NCI-H2029 (cell line): ENCODE measurements at regions not wholly inside any gene's neighbourhood (a gene's known extent, or its start where the extent isn't known, plus 50 kb on each side); places are given as distances from the start of the nearest gene placed in this dataset.

ENCODE experiments used
- DNase-seq: peaks from one replicate; lab custom pipeline; 2025; lab: John Stamatoyannopoulos, UW

DNA sequence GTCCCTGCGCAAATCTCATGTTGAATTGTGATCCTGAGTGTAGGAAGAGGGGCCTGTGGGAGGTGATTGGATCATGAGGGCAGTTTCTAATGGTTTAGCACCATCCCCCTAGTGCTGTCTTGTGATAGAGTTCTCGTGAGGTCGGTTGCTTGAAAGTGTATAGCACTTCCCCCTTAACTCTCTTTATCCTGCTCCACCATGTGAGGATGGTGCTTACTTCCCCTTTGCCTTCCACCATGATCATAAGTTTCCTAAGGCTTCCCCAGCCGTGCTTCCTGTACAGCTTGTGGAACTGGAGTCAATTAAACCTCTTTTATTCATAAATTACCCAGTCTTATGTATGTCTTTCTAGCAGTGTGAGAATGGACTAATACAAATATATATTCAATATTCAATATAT is 303.7 kb upstream of the SEL1L start:
- no peak for DNase-seq

DNA sequence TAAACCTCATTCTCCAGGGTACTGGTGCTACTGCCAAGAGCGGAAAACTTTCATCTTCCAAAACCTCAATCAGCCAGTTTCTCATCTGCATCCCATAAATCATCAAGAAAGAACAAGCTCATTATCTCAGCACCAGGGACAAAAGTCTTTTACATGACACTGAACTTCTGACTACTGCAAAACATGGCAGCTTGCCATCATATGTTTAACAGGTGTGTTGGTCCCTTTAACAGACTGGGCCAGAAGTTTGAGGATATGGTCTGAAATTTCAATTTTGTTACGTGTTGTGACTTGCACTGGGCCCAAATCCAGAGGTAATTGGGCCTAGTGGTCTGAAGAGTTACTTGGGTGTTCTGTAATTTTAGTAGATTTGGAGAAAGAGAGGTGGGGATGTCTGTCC is 305.4 kb upstream of the SEL1L start:
- no peak for DNase-seq

DNA sequence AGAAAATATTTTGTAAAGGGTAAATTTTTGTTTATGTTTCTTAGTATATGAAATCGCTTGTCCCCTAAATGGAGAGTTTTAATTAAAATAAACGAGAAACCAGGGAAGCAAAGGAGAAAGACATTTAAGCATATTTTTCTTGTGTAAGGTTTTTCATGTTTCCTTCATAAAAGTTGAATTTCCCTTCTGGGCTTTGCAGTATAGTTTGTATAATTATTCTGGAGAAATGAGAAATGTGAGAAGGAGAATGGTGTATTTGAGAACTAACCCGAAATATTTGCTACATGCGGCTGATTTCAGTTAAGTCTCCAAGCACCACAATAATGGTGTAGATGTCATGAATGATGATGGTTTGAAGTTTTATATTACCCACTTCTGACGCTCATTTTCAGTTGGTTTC is 307.7 kb upstream of the SEL1L start:
- DNase-seq = no peak

DNA sequence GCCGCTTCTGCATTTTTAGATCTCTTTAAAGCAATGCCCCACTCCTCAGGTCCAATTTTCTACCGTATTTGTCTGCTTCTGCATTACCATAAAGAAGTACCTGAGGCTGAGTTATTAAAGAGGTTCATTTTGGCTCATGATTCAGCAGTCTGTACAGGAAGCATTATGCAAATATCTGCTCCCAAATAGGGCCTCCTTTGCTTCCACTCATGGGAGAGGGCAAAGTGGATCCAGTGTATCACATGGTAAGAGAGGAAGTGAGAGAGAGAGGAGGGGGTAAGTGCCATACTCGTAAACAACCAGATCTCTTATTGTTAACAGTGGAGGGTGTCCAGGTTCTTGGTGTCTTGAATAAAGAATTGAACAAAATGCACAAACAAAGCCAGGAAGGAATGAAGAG is 316.1 kb upstream of the SEL1L start:
- no peak for DNase-seq

DNA sequence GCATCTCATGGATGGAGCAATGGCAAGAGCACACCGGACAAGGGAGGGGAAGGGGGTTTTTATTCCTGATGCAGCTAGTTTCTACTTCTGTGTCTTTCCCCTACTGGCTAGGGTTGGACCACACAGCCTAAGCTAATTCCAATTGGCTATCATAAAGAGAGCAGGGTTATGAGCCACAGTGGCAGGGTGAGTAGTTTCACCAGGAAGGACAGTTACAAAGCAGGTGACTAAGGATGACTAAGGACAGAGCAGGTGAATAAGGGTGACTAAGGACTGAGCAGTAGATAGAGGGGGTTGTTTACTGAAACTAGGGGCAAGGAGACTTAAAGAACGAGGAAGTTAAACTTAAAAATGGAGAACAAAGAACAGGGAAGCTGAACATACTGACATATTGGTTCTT is 321.4 kb upstream of the SEL1L start:
- DNase-seq = no peak

DNA sequence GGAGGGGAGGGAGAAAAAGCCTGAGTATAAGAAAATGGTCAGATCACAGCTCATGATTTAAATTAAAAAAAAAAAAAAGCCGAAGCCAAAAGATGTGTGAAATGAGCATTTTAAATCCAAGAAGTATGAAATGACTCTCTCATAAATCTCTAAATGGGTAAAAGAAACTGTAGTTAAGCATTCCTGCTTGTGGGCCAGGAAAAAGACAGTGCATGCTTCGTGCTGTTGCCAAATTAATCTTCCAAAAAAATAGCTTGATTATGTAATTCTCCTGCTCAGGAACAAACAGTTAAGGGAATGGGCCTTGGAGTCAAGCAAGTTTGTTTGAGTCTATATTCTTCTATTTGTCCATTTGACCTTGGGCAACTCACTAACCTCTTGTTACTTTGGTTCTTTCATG is 325.4 kb upstream of the SEL1L start:
- DNase-seq = no peak

DNA sequence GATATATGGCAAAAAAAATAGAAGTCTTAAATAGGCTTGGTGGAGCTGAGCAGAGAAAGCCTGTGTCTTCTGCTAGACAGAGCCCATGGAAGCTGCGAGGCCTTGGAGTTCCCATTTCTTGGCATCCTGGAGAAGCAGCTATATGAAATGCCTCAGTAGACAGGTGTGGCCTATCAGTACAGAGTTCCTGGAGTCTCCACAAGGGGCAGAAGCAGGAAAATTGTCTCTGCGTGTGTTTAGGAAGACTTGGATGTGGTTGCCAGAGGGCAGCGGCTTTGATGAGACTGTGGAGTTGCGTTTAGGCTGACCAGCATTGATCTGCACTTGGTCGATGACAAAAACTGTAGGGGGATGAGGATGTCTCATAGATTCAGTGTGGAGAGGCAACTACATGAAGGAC is 334.5 kb upstream of the SEL1L start:
- DNase-seq = no peak

DNA sequence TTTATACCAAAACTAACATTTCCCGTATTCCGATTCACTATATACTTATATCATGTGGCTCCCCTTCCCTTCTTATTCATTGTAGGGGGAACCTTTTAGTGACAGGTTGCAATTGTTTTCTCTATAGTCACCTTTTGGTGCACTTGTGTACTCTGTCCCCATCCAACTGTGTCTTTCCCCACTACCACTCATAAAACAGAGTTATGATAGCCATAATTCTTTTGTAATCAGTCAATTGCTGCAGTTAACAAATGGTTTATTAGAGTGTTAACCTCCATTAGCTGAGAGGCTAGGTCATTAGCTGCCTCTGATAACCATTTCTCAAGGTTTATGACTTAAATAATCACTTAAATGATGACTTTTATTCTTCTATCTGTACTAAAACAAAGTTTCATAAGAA is 338.1 kb upstream of the SEL1L start:
- no peak for DNase-seq

DNA sequence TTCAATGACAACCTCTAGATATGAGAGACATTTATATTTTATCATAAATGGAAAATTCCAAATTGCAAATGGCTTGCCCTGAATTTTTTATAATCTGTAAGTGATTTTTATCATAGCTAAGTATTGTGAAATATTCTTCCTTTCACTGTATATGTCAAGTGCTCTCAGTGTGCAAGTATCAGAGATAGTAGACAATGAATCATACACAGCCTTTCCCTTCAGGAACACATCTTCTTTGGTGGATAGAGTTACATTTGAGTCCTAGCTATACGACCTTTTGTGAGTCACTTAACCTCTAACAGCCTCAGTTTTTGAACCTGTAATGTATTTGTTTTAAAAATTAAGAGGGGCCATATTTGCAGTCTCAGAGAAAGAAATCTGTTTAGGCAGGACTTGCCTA is 350.7 kb upstream of the SEL1L start:
- DNase-seq = no peak

DNA sequence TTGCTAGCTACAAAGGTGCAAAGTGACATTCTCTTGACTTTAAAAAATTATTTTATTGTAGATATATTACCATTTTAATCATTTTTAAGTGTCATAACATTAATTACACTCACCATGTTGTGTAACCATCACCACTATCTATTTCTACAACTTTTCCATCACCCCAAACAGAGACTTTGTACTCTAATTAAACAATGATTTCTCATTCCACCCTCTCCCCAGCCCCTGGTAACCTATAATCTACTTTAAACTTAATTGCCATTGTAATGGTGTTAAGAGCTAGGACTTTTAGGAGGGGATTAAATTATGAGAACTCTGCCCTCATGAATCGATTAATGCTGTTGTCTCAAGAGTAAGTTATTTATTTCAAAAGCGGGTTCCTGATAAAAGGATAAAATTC is 352.9 kb upstream of the SEL1L start:
- no peak for DNase-seq

DNA sequence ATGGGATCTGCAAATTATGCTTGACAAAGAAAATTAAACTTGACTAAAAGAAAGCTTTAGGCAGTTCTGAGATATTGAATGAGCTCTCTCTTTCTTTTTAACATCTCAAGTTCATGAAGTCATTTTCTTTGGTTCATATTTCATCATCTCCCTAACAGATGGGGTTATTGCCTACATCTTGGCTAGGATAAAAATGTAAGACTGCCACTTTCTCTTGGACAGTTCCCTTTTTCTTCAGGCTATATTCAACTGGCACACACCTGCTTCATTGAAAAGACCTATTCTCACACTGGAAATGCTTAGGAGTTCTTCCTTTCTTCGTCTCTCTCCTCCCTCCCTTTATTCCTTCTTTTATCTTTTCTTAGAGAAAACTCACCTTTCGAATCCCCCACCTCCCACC is 355.9 kb upstream of the SEL1L start:
- DNase-seq = no peak

DNA sequence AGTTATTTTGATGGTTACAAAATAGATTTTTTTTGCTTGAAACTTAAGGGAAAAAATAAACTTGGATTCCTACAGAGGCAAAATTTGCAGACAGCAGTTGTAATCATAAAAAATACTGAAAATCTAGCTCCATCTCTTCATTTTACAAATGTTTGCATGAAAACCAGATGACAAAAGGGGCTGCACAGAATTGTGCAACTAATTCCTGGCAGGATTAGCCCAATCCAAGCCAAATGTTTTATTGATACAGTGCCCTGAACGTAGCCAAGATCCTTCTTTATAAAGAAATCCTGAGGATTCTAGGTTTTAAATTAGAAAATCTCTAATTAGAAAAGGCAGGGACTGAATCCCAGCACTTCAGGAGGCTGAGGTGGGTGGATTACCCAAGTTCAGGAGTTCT is 356.4 kb upstream of the SEL1L start:
- DNase-seq = no peak

DNA sequence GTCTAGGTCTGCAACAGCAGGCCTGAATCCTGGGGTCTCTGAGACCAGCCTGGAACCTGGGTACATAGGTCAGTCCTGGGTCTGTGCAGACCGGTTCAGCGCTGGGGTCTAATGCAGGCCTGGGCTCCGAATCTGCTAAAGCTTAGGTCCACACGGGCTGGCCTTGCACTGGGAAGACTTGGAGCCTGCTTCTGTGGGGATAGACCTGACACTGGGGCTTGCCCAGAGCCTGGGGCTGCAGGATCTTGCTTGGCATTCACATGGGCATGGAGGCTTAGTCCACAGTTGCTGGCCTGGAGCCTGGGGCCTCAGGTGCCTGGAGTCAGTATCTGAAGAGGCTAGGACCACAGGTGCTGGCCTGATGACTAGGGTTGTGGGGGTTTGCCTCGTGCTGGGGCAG is 369.8 kb upstream of the SEL1L start:
- no peak for DNase-seq

DNA sequence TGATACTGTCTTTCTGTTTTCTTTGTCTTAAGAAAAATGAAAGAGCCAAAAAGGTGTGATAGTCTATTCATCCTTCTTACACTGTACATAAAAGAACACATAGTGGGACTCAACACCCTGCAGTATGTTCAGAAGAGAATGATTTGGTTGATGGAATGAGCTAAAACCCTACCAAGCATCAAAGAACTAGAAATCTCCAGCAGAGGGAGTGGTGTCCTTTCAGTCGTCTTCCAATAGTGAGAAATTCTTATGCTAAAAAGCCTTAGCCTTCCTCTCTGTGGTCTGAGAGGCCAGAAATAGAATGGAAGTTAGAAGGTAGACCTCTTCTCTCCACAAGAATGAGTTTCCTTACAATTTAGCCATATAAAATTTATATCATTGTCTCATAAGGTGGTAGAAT is 393.4 kb upstream of the SEL1L start:
- DNase-seq = no peak

DNA sequence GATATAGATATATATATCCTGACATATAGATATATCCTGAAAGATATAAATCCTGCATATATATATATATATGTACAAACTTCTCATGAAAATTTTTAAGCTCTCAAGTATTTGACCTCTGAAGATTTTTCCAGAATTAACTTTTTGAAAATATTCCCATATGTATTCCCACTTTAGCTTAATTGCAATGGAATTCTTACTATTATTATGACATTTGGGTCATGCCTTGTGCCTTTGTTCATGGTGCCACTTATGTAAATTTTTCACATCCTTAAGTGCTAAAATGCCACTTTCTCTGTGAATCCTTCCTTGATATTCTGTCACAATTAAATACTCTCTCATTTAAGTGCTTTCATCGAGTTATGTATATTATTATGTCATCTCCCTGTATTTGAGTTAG is 398.2 kb upstream of the SEL1L start:
- no peak for DNase-seq

DNA sequence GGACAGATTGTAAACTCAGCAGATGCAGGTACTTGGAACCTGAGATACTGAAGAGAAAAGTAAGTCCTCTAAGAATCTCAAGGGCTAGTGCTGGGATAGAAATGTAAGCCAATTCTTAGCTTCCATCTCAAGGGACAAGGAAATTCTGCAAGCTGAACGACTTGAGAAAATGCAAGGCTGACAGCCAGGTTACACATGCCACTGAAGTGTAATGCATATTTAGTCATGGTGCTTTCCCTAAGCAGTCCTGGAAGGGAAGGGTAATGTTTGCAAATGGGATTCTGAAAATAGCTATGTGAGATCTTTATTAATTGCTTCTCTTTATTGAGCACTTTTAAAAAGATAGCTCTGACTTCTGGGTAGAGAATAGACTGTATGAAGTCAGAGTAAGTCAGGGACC is 402.7 kb upstream of the SEL1L start:
- DNase-seq = no peak

DNA sequence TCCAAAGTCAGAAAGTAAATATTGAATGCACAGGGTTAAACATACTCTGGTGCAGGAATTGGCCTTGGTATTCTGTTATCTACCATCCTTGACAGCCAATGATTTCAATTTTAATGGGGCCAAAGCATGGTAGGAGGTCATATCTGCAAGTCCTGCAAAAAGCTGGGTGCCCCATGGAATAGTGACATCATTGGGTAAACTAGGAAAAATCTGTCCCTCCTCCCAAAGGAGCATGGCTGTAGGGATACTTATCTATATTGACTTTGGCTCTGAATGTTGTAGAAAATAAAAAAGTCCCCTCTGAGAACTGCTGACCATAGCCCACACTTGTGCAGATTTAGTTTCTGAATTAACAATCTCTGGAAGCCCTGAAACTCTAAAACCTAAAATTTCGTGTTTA is 403.2 kb upstream of the SEL1L start:
- no peak for DNase-seq

DNA sequence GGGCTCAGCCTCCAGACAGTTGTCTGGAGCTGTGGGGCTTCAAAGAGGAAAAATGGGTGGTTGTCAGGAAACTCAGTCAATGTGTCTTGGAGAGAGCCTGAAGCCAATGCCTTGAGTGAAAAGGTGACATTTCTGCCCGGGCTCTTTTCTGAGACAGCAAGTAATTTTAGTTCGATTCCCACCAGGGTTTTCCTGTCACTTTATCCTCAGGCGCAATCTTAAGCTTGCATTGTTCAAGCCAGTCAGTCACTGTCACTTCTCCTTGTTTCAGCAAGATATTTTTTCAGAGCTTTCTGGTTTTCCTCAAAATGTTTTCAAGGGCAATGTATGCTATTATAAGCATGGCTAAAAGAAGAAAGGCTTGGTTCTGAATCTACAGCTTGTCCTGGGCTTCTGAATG is 404.7 kb upstream of the SEL1L start:
- DNase-seq = no peak

DNA sequence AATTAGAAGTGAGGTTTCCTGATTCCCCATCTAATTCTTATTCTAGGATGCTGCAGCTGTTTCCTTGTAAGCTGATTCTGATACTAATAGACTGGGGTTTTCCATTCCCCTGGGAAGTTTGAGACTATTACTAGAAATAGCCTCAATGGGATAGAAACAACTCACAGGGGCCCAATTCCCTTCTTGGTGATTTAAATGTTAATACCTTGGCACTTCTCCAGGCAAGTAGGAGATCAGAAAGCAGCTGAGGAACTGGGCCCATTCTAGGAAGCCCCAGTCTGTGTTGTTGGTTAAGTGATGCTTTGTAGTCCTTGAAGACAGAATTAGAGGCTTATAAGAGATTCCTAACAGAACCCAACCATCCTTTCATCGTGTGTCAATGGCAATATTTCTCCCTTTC is 407.0 kb upstream of the SEL1L start:
- DNase-seq = no peak

DNA sequence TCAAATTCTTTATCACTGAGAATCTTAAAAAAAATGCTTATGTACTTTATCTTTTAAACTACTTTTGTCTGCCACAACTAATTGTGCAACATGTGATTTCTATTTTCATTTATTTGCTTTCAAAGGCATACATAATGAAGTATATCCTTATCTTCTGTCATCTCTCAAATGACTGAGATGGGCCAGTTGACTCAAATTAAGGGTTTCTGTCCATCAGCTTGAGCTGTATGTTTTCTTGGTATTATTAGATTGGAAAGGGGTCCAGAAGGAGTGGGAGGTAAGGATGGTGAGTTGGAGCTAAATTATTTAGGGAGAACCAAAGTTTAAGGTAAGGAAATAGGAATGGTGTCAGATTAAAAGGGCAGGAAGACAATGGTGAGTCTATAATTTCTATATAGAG is 408.4 kb upstream of the SEL1L start:
- DNase-seq = no peak

DNA sequence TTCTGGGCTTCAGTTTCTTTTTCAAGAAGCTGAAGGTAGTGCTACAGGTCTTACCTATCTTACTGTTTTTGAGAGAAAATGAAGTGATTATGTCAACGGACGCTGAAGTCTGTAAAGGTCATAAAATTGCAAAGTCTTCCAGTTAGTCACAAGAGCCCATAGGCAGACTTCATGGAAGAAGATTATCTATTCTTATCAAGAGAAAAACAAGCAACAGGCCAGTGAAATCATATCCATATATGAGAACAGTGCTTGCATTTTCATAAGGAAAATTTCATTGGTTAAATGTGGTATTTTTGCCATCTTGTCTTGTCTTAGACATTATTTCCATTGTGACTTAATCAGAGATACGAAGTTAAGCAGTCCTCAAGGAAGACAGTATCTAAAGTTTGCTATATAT is 412.7 kb upstream of the SEL1L start:
- no peak for DNase-seq

DNA sequence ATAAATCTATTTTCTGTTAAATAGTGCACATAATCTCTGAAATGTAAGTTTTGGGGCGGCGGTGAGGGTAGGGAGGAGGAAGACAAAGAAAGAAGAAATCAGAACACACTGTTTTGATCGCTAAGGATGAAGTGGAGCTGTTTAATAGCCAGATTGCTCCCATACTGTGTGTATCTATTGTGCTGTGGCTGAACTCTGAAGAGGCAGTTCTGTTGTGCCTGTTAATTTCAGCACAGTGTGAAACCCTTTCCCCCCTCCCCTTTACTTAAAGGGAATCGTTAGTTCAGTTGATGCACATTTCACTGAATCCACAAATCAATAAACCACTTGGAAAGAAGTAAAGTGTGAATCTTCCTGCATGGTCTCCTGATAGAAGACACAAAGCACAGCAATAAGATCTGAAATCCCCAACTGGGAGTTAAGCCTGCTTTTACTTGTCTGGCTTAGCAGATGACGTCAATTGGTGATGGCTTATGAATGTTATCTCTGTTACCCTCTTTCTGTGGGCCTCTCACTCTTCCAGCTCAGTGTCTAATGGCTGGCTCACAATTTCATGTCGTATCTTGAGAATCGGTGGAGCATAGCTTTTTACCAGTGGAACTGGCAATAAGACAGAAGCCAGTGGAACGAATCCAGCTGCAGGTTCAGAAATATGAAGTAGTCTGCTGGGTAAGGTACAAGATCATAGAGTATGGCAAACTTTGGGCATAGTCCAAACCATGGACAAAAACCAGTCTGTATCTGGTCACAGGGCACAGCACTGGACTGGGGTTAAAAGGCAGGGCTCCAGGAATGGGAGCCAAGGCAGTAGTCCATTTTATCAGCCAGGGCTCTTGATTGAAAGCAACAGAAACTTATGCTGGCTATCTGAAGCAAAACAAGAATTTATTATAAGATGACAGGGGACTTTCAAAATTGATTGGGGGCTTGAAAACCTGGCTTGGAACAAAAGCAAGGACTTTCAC is 413.5 kb upstream of the SEL1L start:
- no peak for DNase-seq

DNA sequence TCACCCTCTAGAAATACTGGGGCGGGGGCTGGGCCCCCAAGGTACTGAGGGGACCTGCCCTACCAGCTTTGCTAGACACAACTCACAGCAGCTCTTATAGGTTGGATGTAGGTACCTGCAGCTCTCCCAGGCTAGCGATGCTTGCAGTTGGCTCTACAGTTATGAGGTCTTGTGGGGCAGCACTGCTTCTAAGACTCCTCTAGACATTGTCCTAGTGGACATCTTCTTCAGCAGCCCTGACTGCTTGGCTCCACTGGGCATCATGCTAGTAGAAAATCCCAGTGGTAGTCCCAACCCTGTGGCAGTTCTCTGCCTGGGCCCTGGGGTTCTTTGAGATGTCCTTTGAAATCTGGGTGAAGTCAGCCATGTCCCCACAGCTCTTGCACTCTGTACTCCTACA is 419.3 kb upstream of the SEL1L start:
- no peak for DNase-seq

DNA sequence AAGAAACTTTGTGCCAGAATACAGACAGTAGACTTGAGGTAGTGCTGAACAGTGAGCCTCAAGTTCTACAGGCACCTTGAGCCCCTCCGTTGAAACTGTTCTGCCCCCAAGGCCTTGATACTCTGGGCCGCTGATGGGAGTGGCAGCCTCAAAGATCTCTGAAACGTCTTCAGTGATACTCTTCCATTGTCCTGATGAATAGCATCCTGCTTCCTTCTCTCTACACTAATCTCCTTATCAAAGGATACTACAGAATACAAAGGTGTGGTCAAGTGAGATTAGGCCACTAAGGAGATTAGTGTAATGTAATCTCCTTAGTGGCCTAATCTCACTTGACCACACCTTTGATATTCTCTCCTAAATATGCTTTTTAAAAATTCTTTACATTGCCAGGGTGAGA is 419.8 kb upstream of the SEL1L start:
- no peak for DNase-seq
